Skin of body (tissue), 1 donor: ENCODE measurements at regions not wholly inside any gene's neighbourhood (a gene's known extent, or its start where the extent isn't known, plus 50 kb on each side); places are given as distances from the start of the nearest gene placed in this dataset.

ENCODE experiments used
- DNase-seq: peaks from one replicate; lab custom pipeline; 2025; lab: John Stamatoyannopoulos, UW

DNA sequence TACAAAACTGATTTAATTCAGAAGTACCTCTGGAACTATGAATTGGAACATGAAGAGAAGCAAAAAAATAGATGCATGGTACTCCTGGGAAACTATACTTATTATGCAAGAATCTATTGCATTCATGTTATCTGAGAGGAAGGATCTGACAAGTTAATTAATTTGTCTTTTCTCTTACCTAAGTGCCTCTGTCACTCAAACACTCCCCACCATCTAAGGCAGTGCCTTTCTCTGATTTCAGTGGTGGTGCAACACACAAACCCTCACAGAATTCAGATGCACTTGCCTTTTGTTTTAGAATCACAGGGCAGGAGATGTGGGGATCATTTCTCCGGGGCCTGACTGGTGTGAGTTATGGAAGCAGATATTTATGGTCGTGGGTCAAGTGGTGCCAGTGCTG, 52.5 kb upstream of the C9orf72 start:
- no peak for DNase-seq

DNA sequence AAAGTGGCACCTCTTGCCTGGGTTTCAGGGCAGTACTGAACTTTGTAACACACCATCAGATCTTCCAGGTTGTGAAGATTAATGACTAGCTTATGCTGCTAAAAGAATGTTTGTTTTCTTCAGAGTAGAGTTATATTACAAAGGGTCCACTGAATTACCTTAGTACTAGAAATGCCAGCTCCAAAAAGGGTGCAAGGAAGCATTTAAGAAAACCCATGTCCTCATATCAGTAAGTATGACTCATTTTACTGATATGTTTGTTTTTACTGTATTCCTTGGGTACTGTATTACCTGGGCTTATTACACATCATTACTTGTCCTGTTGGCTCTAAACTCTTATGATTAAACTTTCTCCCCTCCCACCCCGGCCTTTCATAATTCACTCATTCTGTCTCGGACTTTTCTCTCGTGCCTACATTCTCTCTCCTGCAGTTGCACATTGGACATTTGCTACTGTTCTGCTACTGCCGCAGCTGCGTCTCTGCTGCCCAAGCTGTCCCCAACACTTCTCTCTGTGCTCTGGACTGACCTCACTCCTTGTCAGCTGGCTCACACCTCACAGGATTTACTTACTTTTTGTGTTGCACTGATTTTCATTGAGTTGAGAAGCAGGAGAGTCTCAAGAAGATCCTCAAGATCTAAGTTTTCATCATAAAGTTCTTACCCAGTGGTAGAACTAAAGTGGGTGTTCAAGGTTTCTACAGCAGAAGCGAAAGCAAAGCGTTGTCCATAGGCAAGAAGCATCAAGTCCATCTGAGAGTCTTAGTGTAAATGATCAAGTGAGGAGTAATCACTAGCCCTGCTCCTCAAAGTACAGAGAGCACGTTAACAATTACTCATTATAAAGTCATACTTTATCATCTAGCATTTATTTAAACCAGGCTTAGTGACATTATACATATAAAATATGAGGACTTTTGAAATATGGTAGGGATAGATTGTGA, 53.2 kb upstream of the C9orf72 start:
- DNase-seq, result no peak

DNA sequence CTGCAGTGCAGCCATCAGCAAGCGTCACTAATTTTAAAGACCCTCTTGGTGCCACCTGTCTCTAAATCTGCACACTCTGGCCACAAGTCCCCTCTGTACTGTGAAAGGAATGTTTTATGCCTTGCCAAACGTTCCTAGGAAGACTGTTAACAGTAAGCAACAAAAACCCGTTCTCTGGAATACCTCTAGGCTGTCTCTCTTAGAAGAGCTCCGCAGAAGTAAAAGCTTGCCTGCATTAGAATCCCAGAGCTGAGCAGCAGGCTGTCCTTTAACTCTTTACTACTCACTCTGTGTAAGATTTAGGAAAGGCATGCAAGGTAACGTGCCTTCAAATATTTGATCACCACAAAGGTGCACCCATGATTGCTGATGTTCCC, 53.9 kb upstream of the C9orf72 start:
- no peak for DNase-seq

DNA sequence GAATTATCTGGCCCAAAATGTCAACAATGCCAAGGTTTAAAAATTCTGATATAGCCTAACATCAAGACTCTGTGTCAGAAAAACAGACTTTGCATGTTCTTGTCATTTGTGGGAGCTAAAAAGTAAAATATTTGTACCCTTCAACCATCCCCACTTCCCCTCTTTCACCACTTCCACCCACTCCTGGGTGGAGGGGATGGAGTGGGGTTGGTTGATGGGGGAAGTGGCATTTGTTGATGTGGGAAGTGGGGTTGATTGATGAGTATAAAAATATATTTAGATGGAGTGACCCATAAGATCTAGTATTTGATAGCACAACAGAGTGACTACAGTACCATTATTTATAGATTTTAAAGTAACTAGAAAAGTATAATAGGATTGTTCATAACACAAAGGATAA, 55.0 kb upstream of the C9orf72 start:
- no peak for DNase-seq

DNA sequence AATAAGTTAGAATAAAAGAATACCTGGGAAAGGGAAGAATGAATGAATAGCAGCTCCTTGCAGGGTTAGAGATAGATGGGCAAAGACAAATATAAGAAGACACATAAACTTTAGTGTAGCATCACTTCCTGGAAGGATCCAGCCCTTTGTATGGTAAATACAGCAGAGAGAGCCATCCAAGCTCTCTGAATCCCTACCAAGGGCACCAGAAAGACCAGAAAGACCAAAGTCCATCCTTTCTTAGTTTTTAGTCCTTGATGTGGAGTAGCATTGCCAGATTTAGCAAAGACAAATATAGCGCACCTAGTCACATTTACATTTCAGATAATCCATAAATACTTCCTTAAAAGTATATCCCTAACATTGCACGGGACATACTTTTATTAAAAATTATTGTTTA, 56.1 kb upstream of the C9orf72 start:
- no peak for DNase-seq

DNA sequence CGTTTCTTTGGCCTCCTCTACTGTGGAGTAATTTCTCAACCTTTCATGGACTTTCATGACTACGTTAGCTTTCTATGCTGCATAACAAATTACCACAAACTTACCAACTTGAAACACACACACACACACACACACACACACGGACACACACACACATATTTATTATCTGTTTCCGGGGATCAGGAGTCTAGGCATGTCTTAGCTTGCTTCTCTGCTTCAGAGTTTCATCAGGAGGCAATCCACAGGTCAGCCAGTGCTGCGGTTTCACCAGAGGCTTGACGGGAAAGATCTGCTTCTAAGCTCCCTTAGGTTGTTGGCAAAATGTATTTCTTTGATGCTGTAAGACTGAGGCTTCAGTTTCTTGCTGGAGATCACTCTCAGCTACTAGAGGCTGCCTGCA, 59.0 kb upstream of the C9orf72 start:
- no peak for DNase-seq

DNA sequence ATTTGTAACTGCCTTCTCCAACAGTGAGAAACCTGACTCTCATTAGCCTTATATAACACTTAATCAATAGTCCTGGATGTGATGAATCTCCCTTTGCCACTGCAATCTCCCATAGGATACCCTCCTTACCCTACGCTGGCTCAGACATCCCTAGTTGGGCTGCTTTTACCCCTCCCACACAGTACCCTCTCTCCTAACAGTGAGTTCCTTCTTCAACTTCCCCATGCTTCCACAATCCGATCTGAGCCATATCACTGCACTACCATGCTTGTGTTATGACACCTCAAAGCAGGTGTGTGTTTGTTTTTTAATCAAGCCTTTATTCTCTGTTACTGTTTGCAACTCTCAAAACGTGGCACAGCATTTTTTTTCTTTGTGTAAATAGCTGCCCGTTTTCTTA, 60.5 kb upstream of the C9orf72 start:
- DNase-seq, result no peak

DNA sequence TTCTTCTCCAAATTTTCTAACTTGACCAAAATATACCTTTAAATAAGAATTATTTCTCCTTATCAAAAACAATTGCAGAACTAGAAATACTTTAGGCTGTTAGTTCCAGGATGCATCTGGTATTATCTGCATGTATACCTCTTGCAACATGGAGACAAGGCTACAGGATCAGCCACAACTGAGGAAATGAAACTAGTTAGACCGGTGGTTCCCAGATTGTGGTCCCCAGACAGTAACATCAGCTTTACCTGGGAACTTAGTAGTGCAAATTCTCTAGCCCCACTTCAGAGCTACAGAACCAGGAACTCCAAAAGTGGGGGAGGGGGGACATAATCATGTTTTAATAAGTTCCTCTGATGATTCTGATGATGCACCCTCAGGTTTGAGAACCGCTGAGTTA, 61.6 kb upstream of the C9orf72 start:
- DNase-seq, result no peak

DNA sequence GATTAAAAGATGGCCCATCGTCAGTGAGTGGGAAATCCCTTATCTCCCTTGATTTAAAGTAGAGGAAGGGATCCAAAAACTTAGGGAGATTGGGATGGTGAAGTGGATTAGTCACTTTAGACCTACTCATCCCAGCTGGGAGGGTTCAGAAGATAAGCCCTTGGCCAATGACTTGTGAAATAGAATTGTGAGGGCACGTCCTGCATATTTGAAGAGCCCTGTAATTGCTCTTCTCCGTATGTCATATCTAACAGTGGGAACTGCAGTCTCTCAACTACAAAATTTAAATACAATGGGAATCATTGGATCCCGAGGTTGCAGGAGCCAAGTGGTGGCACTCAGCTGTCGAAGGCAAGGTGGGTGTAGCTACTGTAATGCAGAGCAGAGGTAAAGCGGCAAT, 65.4 kb upstream of the C9orf72 start:
- DNase-seq, result no peak

DNA sequence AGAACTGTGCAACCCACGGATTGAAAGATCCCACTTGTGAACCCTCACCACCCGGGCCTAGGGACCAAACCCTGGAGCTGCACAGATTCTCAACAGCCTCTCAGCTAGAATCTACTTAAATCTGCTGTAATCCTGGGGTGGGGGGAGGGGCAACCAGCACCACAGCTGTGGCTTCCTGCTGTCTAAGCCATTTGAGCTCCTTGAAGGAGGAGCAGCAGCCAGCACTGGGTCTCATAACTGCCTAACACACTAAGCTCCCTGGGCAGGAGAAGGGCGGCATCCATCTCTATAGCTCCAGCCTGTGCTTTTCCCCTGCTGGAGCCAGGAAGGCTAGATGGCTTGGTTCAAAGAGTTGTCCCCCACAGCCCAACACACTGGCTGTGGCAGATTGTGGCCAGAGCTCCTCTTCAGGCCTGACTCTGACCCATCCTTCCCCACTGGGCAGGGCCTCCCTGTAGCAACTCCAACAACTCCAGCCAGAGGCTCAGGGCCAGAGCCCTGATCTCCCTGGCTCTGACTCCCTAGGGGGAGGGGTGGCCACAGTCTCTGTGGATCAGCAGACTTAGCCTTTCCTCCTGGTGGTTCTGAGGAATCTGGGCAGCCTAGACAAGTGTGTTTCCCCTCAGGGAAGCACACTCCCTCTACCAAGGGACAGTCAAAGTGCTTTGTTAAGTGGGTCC, 72.0 kb upstream of the C9orf72 start:
- peak; percentile 11 for DNase-seq

DNA sequence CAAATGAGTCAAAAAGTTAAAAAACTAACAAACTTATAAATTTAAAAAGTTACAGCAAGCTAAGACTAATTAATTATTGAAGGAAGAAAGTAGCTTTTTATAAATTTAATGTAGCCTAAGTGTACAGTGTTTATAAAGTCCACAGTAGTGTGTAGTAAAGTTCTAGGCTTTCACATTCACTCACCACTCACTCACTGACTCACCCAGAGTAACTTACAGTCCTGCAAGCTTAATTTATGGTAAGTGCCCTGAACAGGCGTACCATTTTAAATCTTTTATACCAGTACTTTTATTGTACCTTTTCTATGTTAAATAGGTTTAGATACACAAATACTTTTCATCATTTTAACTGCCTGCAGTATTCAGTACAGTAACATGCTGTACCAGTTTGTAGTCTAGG, 80.0 kb upstream of the C9orf72 start:
- no peak for DNase-seq

DNA sequence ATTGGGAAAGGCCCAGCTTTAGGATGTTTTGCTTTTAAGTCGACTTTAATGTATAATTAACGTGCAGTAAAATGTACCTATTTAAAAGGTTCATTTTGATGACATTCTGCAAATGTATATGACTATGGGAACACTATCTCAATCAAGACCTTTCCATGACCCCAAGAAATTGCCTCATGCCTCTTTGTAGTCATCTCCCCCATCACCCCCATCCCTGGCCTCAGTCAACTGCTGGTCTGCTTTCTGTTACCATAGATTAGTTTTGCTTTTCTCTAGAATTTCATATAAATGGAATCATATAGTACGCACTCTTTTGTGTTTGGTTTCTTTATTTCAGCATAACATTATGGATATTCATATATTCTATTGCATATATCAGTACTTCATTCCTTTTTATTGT, 80.7 kb upstream of the C9orf72 start:
- DNase-seq, result no peak

DNA sequence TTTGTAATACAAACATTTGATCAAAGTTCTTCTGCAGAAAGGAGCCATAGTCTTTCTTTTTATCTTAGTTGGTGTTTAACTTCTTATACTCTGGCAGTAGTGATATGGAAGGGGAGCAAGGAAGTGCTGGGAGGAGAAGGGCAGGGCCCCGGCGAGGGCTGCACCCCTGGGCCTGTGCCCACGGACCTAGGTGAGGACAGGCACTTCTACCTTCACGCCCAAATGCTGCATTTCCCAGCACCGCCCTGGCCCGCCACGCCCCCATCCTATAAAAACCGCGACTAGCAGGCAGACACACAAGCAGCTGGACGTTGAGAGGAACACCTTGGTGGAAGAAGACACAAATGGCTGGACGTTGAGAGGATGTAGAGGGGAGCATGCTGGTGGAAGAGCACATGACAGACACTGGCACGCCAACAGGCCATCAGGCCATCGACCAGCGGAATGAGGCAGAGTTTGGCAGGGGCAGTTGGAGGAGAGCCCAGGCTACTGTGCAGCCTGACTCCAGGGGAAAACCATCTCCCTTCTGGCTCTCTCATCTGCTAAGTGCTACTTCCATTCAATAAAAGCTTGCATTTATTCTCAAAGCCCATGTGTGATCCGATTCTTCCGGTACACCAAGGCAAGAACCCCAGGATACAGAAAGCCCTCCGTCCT, 81.5 kb upstream of the C9orf72 start:
- no peak for DNase-seq

DNA sequence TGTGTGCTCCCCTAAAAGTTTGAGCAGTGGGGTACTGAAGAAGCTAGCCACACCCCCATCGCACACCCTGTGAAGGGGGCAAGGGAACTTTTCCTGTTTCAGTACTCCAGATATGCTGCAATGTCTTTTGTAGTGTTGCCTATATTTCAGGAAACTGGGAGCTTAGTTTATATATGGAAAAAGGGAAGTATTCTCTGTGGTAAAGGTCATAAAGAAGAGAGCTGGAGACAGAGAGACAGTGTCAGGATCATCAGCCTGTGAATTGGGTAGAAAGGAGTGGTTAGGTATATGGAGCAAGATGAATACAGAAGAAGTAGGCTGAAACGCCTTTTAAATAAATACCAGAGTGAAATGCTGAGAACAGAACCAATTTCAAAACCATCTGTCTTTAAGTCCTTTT, 82.2 kb upstream of the C9orf72 start:
- DNase-seq, result no peak

DNA sequence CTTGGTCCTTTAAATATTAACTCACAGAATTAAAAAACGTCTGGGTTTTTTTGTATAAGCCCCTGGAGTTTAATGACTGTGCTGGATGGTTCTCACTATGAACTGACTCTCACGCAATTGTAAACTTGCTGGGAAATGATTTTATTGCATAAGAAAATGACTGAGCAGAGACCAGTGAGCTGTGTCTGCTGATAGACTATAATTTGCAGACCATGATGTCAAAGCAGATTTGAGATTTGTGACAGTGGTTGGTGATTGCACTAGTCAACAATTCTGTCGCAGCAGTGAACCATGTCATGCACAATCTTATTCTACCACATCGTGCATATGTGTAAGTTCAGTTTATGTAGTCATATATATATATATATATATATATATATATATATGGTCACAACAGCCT, 85.7 kb upstream of the C9orf72 start:
- DNase-seq, result no peak

DNA sequence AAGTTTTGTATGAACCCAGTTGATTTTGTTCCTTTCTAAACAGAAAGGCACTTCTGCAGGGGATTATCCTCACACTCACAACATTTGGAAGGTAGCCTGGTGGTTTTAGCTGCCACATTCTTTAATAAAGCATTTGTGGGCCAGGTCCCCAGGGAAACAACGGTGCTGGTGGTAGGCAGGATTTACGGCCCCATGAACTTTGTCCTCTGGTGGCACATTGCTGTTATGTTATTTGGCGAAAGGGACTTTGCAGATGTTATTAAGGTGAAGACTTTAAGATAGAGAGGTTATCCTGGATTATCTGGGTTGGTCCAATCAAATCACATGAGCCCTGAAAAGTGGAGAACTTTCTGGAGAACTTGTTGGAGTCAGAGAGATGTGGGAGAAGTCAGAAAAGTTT, 86.3 kb upstream of the C9orf72 start:
- no peak for DNase-seq

DNA sequence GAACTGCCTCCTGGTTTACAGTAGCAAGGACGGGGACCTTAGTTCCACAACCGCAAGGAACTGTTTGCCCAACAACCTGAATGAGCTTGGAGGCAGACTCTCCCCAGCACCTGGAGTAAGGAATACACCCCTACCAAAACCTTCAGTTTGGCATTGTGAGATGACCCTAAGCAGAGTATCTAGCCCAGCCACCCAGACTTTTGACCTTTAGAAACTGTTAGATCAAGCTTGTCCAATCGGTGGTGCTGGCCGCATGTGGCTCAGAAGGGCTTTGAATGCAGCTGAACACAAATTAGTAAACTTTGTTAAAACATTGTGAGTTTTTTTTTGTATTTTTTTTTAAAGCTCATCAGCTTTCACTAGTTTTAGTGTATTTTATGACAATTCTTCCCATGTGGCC, 86.9 kb upstream of the C9orf72 start:
- DNase-seq, result no peak

DNA sequence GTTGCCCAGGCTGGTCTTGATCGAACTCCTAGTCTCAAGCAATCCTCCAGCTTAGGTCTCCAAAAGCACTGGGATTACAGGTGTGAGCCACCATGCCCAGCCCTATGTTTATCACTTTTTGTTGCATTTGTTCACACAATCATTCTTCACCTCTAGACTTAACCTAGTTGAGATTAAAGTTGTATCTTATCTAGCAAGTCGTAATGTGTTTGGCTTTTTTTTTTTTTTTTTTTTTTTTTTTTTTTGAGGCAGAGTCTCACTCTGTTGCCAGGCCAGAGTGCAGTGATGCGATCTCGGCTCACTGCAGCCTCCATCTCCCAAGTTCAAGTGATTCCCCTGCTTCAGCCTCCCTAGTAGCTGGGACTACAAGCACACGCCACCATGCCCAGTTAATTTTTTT, 90.2 kb upstream of the C9orf72 start:
- DNase-seq, result no peak

DNA sequence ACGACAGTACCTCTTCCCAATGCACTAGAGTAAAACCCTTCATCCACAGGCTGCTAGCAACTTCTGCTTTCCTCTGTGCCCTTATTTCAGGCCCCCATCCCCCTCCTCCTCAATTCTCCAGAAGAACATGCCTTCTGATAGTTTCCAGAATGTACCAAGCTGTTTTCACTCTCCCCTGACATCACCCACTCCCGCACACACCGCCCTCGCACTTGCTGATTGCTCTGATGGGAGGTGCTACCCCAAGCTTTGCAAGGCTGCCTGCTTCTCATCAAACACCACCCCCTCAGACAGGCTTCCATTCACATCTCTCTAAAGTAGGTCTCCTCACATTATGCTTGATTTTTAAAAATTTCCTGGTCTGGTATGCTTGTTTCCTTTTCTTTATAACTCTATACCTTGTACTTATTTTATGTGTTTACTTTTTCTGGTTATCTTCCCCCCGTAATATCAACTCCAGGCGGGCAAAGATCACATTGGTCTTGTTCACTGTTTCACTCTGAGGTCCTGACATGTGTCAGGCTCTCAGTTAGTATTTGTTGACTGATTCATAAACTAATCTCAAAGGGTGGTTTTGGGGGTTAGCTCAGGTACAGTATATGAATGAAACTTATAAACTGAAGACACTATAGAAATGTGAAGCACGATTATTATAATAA, 91.0 kb upstream of the C9orf72 start:
- no peak for DNase-seq

DNA sequence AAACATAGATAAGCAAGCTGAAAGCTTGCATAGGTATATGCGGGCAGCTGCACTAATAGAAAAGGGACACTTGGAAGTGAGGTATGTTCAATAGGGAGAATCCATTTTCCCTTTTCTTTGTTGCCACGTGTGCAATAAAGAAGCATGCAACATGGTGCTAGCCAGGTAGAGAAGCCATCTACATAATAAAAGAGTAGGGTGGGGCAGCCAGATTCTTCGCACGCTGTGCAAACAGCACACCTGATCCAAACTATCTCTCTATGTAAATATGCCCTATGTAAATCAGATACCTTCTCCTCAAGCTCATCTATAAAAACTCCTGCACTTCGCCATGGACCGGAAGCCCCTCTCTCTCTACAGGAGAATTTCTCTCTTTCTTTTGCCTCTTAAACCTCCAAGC, 91.9 kb upstream of the C9orf72 start:
- DNase-seq, result no peak

DNA sequence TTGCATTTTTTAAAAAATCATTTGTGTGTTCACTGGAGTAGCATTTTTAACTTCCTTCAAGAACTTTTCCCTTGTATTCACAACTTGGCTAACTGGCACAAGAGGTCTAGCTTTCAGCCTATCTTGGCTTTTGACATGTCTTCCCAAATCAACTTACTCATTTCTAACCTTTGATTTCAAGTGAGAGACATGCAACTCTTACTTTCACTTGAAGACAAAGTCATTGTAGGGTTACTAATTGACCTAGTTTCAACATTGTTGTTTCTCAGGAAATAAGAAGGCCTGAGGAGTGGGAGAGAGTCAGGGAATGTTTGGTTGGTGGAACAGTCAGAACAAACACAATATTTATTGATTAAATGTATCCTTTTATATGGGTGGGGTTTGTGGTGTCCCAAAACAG, 95.0 kb upstream of the C9orf72 start:
- DNase-seq, result no peak

DNA sequence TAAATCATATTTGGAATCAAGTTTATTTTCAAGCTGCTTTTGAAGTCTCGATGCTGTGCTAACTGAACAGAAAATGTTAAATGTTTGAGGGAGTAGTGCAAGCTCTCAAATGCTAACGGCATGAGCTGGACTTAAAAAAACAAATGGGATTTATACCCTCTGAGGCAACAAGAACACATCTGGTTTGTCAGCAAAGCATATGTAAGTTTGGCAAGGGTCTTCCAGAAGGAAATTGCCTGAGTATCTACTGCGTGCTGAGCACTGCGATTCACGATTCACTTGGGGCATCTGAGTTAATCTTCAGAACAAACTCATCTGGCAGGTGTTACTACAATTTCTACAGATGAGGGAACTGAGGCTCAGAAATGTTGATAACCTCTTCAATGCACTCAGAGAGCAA, 98.4 kb upstream of the C9orf72 start:
- peak; percentile 85 for DNase-seq
